HG03565 (cell line): ENCODE measurements at regions not wholly inside any gene's neighbourhood (a gene's known extent, or its start where the extent isn't known, plus 50 kb on each side); places are given as distances from the start of the nearest gene placed in this dataset.
A peak's percentile ranks its signal among the peaks of the same experiment; 100 is the strongest.

Source experiments
- ATAC-seq: cut with Tn5 transposase; IDR thresholded peaks from one replicate; pipeline ENCODE4 v1.9.1; 2021; ENCODE audit warnings: mild to moderate bottlenecking, moderate library complexity; ENCODE audit not compliant: unreplicated experiment

DNA sequence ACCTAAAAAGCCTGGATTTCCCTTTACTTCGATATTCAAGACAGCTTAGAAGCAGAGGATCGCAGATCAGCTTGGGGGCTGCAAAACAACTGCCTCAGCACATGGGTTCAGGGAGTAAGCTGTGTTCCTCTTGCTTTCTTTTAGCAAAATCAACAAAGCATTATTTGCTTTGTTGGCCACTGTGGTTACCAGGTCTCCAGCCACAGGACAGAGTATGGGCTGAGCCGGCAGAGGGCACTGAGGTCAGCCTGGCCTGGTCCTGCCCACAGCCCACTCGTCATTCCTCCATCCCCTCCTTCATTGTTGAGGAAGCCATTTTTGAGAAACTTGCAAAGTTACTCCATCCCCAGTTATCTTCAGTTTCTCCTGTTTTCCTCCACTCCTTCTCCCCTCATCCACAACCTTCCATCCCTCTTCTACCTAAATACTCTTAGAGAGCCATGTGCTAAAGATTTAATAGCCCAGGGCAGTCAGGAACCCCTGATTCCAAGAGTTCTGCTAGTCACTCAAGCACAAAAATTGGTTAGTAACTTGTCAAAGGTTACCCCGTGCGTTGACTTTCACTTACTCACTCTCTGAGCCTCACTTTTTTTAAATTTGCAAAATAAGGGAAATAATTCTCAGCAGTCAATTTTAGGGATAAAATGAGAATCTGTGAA is 60.0 kb upstream of the HES1 start:
- no peak for ATAC-seq

DNA sequence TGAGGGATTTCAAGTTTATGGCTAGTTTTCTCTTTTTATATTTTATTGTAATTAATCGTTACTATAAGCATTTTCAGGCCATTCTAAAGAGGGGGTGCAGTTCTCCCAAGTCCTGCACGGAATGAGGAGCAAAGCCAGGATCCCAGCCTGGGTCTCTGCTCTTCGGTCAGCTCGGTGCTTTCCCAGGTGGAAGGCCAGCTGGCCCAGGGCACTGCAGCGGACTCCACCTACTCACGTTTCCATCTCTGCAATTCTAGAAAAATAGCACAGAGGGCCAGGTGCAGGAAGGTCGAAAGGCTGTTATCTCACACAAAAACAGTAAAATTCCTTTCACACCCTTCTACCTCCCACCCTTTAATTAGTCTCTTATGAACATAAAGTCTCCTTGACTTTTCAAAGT is 59.5 kb upstream of the HES1 start:
- no peak for ATAC-seq

DNA sequence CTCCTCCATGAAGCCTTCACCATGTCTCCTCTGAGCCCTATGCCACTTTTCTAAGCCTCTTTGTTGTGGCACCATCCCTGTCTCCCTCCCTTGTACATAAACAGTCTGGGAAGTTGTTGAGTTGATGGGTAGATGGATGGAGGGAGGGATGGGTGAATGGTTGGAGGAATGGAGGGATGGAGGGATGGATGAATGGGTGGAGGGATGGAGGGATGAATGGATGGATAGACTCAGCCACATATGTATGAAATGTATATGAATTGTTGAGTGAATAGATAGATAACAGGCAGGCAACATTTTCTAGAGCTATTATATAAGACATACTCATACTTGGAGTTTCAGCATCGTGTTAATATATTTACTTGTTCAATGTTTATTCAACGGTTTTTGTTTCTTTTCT is 58.3 kb upstream of the HES1 start:
- no peak for ATAC-seq

DNA sequence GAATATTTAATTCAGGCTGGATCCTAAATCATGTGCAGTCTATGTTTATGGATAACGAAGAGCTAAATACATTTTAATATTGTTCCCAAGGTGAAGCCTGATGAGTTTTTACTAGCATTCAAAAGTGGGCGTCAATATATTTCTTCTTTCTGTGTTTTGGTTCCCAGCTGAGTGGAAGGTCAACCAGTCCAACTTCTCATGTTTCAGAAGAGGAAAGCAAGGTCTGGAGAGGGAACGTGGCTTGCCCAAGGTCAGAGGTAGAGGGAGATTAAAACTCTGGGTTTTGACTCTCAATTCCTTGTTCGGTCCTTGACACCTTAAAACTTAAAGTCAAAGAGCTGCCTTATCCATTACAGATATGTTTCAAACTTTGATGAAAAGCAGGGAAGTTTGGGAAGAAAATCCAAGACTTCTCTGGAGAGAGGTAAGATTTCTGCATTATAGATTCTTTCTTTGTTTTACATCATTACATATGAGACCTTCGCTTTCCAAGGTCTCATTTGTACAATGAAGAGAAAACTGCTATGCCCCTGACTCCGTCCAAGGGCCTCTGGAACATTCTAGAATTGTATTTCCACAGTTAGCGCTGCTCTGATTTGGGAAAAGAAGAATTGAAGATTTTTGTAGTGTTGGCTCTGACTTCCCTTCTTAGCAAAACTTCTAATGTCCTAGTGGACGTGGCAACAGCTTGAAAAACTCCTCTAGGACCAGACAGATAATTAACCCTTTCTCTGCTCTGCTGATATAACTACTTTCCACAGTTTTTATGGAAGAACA is 57.7 kb upstream of the HES1 start:
- ATAC-seq, result no peak

DNA sequence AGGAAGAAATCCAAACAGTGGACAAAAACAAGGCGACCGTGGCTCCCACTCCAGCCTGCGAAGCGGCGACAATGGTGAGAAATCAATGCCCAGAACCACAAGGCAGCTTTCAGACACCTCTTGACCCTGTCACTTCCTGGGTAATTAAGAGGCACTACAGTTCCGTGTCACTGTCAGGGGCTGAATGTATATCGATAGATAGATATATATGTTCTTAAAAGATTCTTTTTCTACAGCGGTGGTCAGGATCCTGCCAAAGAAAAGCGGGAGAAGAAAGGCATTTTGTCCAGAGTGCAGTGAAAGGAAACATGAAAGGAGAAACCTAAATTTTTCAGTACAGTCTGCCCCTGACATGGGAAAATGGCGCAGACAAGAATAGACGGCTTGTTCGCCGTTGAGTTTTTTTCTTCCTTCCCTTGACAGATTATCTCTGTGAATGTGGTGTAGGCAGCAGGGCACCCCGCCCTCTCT is 56.2 kb upstream of the HES1 start:
- ATAC-seq, result no peak

DNA sequence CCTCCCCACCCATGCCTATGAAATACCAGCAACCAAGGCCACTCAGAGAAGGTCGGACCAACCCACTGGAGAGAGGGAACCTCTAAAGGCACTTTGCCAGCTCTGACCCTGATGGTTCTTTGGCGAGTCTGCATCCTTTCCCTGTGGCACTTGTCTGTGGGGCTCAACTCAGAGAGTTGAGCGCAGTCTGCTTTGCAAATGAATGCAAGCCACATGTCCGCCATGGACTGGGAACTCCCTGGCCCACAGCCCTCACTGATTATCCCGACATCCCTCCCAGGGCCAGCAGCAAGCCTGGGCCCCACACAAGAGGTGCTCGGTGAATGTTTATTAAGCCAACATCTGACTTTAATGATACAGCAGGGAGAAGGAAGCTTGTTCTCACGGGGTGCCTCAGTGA is 55.5 kb upstream of the HES1 start:
- ATAC-seq, result no peak

DNA sequence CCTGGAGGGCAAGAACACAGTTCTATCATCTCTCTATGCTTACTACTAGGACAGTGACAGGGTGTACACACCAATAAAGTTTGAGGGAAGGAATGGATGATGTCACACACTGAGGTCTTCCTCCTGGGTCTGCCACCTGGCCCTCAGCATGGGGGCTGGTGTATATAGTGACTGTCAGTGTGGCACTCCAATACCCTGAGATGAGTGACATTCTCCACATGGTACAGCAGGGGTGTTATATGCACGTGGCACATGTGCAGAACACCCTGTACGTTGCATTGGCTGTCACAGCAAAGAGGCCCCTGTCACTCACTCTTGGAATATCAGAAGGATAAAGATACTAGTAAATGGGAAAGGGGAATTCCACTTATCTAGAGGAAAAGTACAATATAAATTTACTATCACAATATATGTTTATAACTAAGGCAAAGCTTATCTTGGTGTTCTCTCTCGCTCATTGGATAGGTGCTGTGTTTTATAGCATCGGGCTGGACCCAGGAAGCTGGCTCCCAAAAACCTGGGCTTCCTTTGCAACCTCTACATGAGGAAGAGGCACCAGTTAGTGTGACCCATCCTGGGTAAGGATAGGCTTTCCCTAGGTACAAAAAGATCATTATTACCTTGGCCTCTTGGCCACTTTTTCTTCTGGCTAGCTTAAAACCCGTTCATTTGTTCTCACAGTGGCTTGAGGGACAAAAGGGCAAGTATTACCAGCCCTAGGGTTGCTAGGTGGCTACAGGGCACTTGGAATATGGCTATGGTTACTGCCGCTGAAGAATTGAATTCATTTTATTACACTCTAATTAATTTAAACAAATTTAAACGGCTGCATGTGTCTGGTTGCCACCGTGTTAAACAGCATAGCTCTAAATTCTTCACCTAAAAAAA is 54.8 kb upstream of the HES1 start:
- ATAC-seq, result no peak

DNA sequence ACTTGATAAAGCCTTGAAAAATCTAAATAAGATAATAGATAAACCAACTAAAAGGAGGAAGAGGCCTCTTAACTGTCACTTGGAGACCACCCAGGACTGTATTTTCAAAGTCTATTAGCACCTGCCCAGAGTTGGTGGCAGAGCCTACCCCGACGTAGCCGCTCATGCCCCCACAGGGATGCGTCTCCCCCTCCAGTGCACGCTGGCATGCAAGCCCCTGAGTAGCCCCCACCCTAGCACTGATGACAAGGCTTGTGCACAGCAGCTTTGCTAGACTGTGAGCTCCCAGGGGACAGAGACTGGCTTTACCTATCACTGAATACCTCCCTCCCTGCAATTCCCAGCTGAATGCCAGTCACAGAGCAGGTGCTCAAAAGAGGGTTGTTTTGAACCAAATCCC is 54.1 kb upstream of the HES1 start:
- ATAC-seq, result no peak

DNA sequence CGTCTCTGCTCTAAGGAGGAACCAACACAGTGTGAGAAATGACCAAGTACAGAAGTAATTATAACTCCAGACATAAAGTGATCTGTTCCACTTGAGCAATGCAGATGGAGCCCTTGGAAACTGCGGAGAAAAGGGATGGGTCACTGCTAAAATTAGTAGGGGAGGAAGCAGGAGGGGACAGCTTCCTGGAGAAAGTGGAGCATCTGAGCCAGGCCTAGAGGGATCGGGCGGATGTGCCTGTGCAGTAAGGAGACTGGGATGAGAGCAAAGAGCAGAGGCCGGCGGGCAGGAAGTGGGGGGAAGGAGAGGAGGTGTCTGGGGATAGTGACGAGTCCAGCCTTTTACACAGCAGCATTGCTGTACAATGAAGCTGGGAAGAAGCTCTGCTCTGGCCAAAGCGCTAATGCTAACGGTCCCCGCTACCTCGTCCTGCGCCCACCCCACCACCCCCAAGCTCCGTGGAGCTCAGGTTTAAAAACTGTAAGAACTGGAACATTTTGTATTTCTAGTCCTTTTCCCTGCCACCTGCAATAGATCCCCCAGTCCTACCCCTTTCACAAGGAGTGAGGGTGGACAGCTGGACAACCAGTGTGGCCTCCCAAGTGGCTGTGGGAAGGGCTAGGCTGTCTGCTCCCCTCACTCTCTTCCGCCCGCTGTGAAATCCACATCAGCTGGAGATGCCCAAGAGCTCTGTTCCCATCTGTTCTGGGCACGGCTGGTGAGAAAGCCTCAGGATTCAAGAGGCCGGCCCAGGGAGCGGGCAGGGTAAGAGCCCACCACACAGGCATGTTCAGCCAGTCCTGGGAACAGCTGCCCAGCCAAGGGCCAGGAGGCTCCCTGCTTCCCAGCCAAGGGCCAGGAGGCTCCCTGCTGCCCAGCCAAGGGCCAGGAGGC is 53.0 kb upstream of the HES1 start:
- ATAC-seq, result no peak

DNA sequence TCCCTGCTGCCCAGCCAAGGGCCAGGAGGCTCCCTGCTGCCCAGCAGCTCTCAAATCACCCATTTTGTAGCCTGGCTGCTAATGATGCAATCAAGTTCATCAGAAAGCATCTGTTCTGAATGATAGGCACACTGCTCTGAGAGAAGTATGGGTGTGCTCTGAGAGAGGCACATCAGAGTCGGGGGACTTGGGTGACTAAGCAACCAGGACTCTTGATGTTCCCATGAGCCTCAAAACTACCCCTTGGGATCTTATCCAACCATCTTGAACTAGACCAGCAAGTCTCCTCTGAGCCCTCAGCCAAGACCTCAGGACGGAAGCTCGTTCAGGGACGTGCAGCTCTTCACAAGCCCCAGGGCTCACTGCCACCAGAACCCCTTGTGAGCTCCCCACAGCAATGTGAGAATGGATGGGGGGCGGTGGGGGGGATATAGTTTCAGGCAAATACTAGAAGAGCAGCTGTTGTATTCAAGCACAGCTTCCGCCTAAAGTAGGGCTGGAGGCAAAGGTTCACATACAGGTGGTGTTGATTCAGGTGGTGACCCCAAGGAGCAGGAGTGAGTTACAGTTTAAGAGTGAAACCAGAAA is 52.2 kb upstream of the HES1 start:
- peak; percentile 20 for ATAC-seq

DNA sequence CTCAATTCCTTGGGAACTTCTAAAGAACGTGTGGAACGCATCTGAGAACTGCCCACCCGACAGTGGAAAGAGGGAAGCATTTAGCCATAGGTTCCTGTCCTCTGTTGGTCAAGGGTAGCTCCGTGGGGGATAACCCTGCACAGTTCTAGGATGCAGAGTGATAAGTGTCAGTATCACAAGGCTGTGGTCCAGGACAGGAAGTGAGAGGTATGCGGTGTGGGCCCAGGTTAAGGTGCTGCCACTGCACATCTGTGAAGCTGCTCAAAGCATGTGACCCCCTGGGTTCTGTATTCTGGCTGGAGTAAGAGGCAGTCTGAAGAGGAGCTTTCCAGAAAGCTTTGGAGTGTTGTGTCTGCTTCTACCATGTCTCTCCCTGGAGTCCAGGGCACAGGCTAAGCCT is 51.7 kb upstream of the HES1 start:
- ATAC-seq, result peak; percentile 93
